GM12878 (cell line): ENCODE measurements at regions not wholly inside any gene's neighbourhood (a gene's known extent, or its start where the extent isn't known, plus 50 kb on each side); places are given as distances from the start of the nearest gene placed in this dataset.

ENCODE experiments used
- ATAC-seq: fragments of 200-7000 bp; cut with Tn5 transposase; 3 replicates; pipeline ENCODE4 v1.9.1; 2020; ENCODE audit warnings: mild to moderate bottlenecking, moderate library complexity
- BruUV-seq: library from RNA; stranded (reverse); fragments of 400-500 nt; replicated peaks from 2 replicates; lab custom pipeline; 2021; lab: Mats Ljungman, UMichigan
- CTCF ChIA-PET: fragments of 300-600 bp; sonication (Branson Sonifier 250); formaldehyde crosslinking; extraction: SDS; loops from one replicate; lab custom pipeline; 2021; ENCODE audit warnings: inconsistent platforms; lab: Yijun Ruan, JAX
- POLR2A ChIA-PET: fragments of 350-600 bp; formaldehyde crosslinking; extraction: SDS; loops from one replicate; lab custom pipeline; 2021; ENCODE audit warnings: inconsistent platforms; lab: Charles Lee
- RAD21 ChIA-PET: fragments of 300-600 bp; sonication (Branson Sonifier 250); formaldehyde crosslinking; loops from one replicate; lab custom pipeline; 2023; ENCODE audit warnings: antibody characterized with exemption; ENCODE audit not compliant: unreplicated experiment; lab: Charles Lee
- SMC1A ChIA-PET: fragments of 300-600 bp; sonication (Branson Sonifier 250); formaldehyde crosslinking; loops from one replicate; lab custom pipeline; 2023; ENCODE audit not compliant: unreplicated experiment, uncharacterized antibody; lab: Charles Lee
- DNase-seq: peaks from one replicate; pipeline ENCODE4 v3.0.0-alpha.2; 2011; ENCODE audit warnings: low read depth, low spot score
- FAIRE-seq: peaks from 3 replicates; lab custom pipeline; 2011; peaks lifted over from hg19 to GRCh38; lab: Jason Lieb, UNC
- H2AFZ ChIP-seq: 2 replicates; pipeline ENCODE4 v1.6.0; 2011; ENCODE audit warnings: low read depth, low read length, control low read depth; ENCODE audit not compliant: control insufficient read depth
- H3K27ac ChIP-seq: 2 replicates; pipeline ENCODE4 v1.5.1; 2011; ENCODE audit warnings: control low read depth; ENCODE audit not compliant: control insufficient read depth, insufficient read depth
- H3K27me3 ChIP-seq, 2 experiments: replicated peaks in 1 of 2; 2 replicates each; pipeline versions ENCODE4 v1.6.0 to v1.6.1; 2011; ENCODE audit warnings: low read length in 1 of 2; ENCODE audit not compliant: control insufficient read depth in 2 of 2, insufficient read depth in 2 of 2
- H3K36me3 ChIP-seq, 2 experiments: 2 replicates each; pipeline ENCODE4 v1.5.1; 2011; ENCODE audit warnings: low read length in 1 of 2; ENCODE audit not compliant: control insufficient read depth in 2 of 2, insufficient read depth in 2 of 2
- H3K4me1 ChIP-seq: 2 replicates; pipeline ENCODE4 v1.6.1; 2011; ENCODE audit warnings: mild to moderate bottlenecking, low read length, moderate library complexity, mixed read lengths; ENCODE audit not compliant: control insufficient read depth, insufficient read depth
- H3K4me2 ChIP-seq: 2 replicates; pipeline ENCODE4 v1.6.0; 2011; ENCODE audit warnings: control low read depth; ENCODE audit not compliant: control insufficient read depth, insufficient read depth
- H3K4me3 ChIP-seq: fragments of 200-600 bp; sonication (generic); 2 replicates; pipeline ENCODE4 v1.5.1; 2016
- H3K79me2 ChIP-seq: 2 replicates; pipeline ENCODE4 v1.6.0; 2011; ENCODE audit warnings: low read length; ENCODE audit not compliant: control insufficient read depth, insufficient read depth
- H3K9ac ChIP-seq: 2 replicates; pipeline ENCODE4 v1.8.0; 2011; ENCODE audit warnings: low read length, control low read depth, mixed read lengths; ENCODE audit not compliant: control insufficient read depth, insufficient read depth
- H3K9me3 ChIP-seq: replicated peaks from 3 replicates; pipeline ENCODE4 v1.5.1; 2011; ENCODE audit warnings: mild to moderate bottlenecking, low read length; ENCODE audit not compliant: control insufficient read depth, insufficient read depth
- H4K20me1 ChIP-seq: 2 replicates; pipeline ENCODE4 v1.6.0; 2011; ENCODE audit not compliant: control insufficient read depth, insufficient read depth
- ATF3 ChIP-seq: IDR thresholded peaks from 2 replicates; pipeline ENCODE4 v1.6.1; 2011; ENCODE audit warnings: low read depth, mild to moderate bottlenecking, low read length, moderate library complexity, borderline replicate concordance; ENCODE audit errors: extremely low read depth
- BACH1 ChIP-seq: fragments of 450-650 bp; IDR thresholded peaks from 2 replicates; pipeline ENCODE4 v1.6.1; 2017; ENCODE audit warnings: mild to moderate bottlenecking, borderline replicate concordance
- BHLHE40 ChIP-seq, 2 experiments: fragments of 450-650 bp in 1 of 2; IDR thresholded peaks; 2 replicates each; pipeline ENCODE4 v1.6.1; 2011 to 2017; ENCODE audit warnings: low read depth in 2 of 2, borderline replicate concordance in 1 of 2, improper control_type of control experiment in 1 of 2, low read length in 1 of 2, mild to moderate bottlenecking in 1 of 2
- ELK1 ChIP-seq: IDR thresholded peaks from 2 replicates; pipeline ENCODE4 v1.6.1; 2012; ENCODE audit warnings: low read depth, low read length, improper control_type of control experiment
- HCFC1 ChIP-seq: fragments of 150-350 bp; IDR thresholded peaks from 2 replicates; pipeline ENCODE4 v1.6.1; 2014; ENCODE audit warnings: low read length
- KLF5 ChIP-seq: fragments of 450-650 bp; IDR thresholded peaks from 2 replicates; pipeline ENCODE4 v1.6.1; 2014; ENCODE audit warnings: mild to moderate bottlenecking; ENCODE audit not compliant: partially characterized antibody
- NR2C1 ChIP-seq: fragments of 450-650 bp; IDR thresholded peaks from 2 replicates; pipeline ENCODE4 v1.6.1; 2017; ENCODE audit warnings: antibody characterized with exemption, mild to moderate bottlenecking, moderate library complexity
- SMAD1 ChIP-seq: fragments of 450-650 bp; IDR thresholded peaks from 2 replicates; pipeline ENCODE4 v1.6.1; 2018; ENCODE audit warnings: mild to moderate bottlenecking, low read depth; ENCODE audit not compliant: partially characterized antibody
- in situ Hi-C: fragments of 300-500 bp; cut with MboI; formaldehyde crosslinking; loops from 9 replicates; pipeline ENCODE4 v1.14.3; 2018; ENCODE audit warnings: mixed read lengths
- intact Hi-C: fragments of 100-400 bp; cut with micrococcal nuclease; formaldehyde crosslinking; loops from one replicate; pipeline ENCODE4 v1.14.2; 2022; ENCODE audit not compliant: unreplicated experiment

GRCh38 chr13:34578917-34579316 is 363.2 kb upstream of the NBEA start:
- Histone ChIP-seq H4K20me1 (no peaks in the 10 kb centered on the region), H3K4me1 (no peaks in the 10 kb centered on the region), H2AFZ (no peak overlapping the region), H3K4me2 (no peak overlapping the region), H3K79me2 (no peaks in the 10 kb centered on the region), H3K27ac (no peak overlapping the region), H3K36me3 (no peaks in the 10 kb centered on the region)
- RAD21 ChIA-PET: no interaction called here
- ATAC-seq: no peak
- in situ Hi-C loops: no loop called here
- no peak for DNase-seq
- FAIRE-seq: no peak
- CTCF ChIA-PET: no interaction called here
- intact Hi-C loops: no loop called here
- no peak for TF ChIP-seq SMAD1
- no peak for TF ChIP-seq BHLHE40 (IDR thresholded peaks at IDR 0.05; ENCODE audit: borderline replicate concordance in 1 of 2, low read depth in 2 of 2, low read length in 1 of 2)
- no peak for TF ChIP-seq HCFC1
- no peak for TF ChIP-seq BACH1
- no peak for TF ChIP-seq KLF5
- no peak for TF ChIP-seq ELK1
- no peak for TF ChIP-seq NR2C1
- TF ChIP-seq ATF3: no peak
- TF ChIP-seq, all 136 proteins: peak for 0
- Histone ChIP-seq H3K27me3 (no peaks in the 10 kb centered on the region), H3K4me3 (no peak overlapping the region), H3K9ac (no peak overlapping the region), H3K9me3 (no peaks in the 10 kb centered on the region)
- ChIA-PET SMC1A (no interaction called here), POLR2A (no interaction called here)
- BruUV-seq: no TSS peak
